HG02571 (cell line): ENCODE measurements at regions not wholly inside any gene's neighbourhood (a gene's known extent, or its start where the extent isn't known, plus 50 kb on each side); places are given as distances from the start of the nearest gene placed in this dataset.

Source experiments
- ATAC-seq: cut with Tn5 transposase; IDR thresholded peaks from one replicate; pipeline ENCODE4 v1.9.1; 2021; ENCODE audit warnings: mild to moderate bottlenecking, moderate library complexity; ENCODE audit not compliant: unreplicated experiment

DNA sequence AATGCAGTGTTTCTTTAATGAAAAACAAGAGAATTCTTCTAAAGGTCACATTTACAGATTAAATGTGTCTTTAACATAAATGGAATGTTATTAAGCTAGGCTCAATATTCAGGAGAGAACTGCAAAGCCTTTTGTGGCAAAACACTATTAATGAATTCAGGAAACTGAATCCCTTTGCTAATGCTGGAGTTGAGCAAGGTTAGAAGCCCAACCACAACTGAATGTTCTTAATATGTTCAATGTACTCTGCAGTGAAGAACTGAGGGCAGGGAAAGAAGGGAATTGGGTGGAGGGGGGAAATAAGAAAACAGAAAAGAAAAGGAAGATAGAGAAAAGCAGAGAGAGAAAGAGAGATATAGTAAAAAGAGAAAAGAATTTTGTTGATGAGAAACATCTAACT is 276.7 kb upstream of the TMEM161B start:
- no peak for ATAC-seq

DNA sequence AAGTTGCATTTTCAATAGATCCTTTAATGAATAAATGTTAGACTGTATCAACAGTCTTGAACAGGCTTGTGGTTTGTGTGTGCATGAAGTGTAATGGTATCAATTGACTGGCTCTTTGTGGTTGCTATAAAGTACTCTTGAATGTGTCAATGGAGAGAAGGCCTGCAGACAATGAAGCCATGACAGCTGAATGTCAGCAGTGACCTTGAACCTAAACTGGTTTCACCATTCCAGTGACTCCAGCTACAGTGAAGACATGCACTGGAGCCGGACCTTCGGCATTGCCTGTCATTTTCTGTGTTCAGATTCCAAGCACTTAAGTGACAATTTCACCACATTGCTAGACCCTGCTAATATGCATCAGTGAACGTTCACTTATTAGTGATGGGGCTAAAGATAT is 276.0 kb upstream of the TMEM161B start:
- ATAC-seq: no peak

DNA sequence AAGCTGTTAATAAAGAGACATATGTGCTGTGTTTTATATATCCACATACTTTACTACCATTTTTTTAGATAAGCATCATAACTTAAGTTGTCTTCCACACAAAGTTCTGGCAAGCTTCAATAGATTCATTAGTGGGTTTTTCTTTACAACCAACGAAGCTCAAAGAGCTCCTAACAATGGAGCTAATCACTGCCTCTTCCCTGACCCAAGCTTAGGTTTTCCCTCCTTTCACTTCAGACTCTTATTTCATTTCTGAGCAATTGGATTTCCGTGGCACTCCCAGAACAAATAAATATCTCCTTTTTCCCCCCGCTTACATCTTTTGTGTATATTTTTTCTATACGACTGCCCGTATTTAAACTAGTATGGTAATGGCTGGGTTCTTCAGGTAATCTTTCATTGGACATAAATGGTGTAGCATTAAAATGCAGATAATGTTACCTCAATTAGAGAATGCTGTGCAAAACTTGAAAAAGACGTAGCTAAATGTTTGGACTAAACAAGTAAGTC is 275.5 kb upstream of the TMEM161B start:
- no peak for ATAC-seq

DNA sequence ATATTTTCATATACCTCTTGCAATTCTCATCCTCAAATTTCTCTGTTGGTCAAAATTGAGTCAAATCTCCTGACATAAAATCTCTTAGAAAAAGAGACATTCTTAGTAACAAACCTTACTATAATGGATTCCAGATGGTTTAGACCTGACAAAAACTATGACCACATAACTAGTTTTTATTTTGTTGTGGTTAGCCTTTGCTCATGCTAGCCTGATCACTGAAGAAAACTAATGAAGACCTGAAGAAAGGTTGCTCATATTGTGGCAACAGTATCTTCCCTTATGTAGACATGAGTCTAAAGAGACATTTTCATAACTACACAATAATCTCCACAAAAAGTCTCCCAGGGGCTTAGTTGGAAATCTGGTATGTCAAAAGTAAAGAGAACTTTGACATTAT is 274.1 kb upstream of the TMEM161B start:
- ATAC-seq: no peak

DNA sequence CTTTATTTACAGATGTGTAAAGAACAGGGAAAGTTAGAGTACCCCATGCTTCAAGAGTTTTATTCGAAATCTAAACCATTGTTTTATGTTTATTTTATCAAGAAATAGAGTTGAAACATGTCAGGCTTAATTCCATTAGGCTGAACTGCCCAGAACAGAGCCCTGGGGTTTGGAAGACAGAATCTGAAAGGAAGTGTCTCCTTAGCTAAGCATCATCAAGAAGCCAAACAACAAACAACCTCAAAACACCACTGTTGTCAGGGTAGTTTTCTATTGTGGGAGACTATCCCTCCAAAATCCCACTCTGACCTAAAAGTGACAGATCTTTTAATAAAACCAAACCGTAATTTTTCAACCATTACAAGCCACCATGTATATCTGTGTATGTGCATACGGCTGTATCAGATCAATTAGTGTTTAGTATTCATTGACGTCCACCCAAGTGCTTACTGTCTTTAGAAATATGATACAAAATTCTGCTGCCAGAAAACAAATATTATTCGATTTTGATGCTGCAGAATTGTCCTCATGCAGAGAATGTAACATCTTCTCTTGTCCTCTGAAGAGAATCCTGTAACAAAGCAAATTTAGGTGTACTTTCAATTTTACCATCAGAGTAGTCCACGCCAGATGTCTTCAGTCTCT is 271.9 kb upstream of the TMEM161B start:
- ATAC-seq: no peak

DNA sequence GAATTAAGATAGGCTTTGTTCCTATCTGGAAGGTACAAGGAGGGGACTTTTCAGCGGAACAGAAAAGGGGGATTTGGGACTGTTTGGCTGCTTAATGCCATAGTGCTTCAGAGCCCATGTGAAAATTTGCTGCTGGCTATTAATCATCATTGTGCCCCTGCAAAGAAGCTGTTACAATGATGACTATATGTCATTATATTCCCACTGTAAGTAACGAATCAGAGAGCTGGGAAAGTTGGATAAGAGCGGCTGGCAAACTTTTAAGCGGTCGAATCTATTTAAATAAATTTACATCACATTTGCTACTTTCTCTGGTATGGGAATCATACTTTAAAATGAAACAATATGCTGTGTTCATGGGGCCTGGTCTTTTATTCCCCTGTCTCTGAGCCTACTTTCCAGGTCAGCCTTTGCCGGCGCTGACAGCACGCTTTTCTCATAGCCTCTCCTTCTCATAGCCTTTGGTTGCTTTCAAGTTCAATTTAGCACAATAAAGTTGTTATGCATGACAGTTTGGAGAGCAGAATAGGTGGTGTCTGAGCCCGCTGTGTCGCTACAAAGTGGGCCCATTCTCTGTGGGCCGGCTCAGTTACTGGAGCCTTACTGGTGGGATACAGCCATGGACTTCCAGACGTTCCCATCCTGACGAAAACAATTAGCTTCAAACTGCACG is 271.2 kb upstream of the TMEM161B start:
- no peak for ATAC-seq

DNA sequence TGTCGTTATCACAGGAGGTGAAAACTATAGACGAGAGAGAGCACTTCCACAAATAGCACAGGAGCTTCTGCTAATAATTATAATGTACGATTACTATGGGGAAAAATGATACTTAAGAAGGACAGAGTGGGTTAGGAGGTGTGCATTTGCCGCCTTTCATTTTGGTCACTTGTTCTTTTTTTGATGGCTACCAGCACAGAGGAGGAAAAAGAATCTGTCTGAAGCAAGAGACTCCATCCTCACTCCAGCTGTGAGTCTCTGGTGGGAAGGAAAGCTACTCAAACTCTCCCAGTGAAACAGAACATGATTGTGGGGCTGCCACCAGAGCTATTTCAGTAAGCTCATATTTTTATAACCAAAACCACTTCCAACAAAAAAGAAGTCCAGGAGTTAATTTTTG is 270.4 kb upstream of the TMEM161B start:
- no peak for ATAC-seq

DNA sequence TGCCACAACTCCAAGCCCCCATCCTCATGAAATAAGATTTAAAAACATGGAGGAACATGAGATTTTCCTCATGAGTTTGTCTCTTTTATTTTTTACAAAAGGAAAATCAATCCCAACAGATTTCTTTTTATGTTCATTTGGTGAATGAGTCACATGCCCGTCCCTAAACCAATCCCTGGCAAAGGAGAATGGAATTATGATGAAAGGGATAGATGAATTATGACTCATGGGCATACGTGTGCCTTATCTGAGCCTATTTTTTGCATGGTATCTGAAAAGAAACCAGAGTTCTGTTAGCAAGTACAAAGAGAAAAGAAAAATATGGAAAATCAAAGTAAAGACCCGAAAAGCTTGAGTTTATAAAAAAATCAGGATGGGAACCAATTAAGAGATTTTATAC is 267.5 kb upstream of the TMEM161B start:
- no peak for ATAC-seq

DNA sequence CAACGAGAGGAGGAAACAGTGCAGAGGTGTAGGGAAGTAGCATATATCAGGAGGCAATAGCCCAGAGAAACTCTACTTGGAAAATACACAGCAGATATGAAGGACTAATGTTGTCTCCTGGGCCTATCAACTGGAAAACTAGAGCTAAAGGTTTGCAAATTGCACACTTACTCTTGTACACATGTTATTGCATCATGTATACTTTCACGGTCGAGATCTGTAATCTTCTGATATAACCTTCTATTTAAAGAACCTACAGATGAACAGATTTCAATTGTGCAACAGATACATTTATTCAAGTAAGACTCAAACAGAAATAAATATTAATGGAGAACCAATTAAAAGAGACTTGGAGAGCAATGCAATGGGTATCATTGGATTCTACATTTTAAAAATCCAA is 256.3 kb upstream of the TMEM161B start:
- no peak for ATAC-seq

DNA sequence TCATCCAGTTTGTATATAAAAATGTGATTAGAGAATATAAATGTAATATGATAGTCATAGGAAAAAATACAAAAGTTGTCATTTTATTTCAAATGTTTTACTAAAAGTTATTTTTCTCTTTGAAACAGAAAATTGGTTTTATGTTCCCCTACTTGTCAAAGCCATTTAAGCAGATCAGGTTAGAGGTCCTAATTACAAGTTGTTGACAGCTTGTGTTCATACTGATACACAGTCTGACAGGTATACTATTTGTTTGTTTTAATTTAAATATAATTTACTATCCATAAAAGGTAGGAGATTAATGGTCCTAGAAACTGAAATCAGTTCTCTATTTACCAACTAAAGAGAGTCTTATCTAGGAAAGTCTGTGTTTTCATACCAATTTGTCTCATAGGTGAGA is 250.4 kb upstream of the TMEM161B start:
- ATAC-seq: no peak

DNA sequence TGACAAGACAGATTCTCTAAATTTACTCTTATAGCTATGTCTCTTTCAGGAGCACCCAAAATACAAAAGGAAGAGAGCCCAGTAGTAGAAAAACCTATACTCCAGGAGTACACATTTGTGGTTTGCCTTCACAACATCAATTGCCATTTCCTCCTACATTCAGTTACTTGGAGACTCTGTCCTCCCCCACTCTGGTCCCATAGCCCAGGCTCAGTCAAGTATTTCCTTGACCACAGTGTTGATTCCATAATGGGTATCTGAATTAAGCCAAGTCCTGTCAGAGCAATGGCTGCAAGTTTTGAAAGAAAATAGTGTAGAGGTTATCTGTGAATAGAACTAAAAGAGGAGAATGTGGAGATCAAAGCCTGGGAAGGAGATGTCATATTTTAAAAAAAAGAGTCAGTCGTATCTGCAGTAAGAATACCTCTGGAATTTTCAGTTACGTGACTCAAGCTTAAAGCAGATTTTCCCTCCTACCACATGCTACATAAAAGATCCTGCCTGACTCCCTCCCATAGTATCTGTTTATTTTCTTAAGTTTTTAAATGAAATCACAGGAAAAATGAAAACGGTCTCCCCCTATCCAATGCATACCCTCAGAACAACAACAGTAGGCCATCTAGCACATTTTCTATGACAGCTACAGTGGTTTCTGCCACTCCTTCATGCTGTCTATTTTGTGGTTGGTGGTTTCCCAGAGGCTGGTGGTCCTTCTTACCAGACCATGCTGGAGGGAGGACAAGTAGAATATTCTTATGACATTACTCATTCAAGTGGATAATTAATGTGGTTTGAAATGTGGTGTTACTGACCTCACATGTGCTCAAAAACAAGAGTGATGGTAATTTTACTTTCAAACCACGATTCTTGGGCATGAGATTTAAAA is 249.7 kb upstream of the TMEM161B start:
- no peak for ATAC-seq

DNA sequence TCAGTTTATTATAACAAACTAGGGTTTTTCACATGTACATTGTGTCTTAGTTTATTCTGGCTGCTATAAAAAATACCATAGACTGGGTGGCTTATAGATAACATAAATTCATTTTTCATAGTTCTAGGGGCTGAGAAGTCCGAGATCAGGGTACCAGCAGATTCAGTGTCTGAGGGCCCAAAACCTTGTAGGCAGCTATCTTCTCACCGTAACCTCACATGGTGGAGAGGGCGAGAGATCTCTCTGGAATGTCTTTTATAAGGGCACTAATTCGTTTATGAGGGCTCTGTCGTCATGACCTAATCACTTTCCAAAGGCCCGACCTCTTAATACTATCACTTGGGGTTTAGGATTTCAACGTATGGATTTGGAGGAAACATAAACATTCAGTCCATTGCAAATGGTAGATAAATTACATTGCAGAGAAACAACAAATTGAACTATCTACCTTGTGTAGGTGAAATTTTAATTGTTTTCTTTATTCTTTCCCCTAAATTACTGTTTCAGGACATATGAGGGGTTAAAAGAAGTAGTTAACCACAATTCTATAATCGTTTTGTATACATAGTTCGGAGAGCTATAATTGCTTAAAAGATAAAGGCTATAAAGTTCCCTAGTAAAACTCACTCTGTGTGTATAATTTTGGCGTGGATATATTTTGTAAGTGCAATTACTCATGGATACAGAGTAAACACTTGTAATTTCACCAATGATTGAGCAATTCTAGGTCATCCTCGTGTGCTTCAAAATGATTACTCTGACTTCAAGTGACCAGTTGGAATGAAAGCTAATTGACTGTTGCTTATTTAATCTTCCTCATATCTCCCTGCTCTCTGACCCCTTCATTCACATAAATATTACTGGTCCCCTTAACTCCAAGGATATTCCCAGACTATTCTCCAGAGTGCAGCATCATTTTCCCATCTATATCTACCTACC is 247.5 kb upstream of the TMEM161B start:
- ATAC-seq: no peak

DNA sequence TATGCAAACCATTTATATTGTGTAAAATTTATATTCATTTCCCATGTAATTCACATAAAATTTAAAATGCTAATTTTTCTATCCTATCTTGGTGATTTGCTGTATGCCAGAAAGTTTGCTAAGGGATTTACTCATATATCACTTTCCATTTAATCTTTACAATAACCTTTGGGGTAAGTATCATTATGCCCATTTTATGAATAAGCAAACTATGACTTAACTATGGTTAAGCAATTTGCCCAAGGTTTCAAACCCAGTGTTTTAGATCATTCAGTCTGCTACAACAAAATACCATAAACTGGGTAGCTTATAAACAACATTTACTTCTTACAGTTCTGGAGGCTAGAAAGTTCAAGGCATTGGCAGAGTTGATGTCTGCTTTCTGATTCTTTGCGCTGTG is 246.4 kb upstream of the TMEM161B start:
- no peak for ATAC-seq

DNA sequence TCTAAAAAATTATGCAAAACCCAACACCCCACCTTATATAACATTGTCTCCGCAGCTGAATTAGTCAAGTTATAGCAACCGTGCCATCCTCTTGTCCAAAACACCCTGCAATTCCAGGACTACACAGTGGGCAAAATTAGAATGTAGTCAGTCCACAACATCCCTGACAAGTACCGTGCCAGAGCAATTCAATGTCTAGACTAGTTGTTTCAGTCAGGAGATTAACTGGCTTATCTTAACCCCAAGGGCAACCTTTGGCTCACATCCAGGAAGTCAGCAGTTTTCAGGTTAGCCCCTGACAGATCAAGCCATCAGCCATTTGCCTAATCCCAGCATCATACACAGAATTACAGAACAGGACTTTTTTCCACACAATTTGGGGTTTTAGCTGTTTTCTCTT is 240.8 kb upstream of the TMEM161B start:
- ATAC-seq: no peak

DNA sequence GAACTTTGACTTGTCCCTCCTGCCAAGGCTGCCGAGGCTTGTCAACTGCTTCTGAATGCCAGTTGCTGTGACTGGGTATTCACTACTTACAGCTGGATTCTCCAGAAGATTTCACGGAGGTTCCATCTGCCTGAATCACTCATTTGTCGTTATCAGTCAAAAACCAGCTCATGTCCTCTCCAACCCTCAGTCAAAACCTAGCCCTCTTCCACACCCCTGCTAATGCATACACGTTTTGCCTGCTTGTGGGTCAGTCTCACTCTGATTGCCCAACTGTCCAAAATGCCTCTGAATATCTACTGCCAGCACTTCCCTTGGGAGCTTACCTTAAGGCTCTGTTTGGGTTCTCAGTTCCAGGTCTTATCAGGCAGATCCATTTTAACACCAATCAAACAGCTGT is 238.6 kb upstream of the TMEM161B start:
- ATAC-seq: no peak

DNA sequence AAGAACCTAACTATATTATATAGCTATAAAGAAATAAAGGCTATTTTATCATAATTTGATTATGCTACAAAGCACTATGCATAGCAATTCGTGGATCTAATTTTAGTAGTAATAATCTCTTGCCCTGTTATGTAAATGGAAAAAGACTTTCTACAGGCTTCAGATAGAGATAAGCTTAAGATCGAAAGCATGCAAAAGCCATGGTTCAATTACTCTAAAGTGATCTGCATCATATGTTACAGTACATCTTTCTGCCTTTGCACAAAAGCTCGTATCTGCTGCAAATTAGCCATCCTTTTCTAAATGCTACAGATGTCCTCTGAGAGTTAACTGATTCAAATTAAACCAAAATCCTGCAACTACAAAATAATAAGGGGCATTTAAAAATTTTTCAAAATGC is 234.8 kb upstream of the TMEM161B start:
- ATAC-seq: no peak

DNA sequence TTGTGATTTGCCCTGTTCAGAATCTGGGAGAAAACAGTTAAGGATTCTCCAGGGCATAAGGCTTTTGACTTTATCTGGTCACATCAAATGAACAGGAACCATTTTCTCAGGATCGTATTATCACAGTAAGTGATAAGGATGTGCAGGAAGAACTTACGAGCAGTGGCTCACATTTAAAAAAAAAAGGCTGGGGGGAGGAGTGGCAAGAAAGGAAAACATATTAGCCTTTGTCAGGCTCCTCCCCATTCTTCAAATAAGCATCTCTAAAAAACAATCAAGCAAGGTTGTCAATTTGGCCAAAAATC is 234.3 kb upstream of the TMEM161B start:
- ATAC-seq: no peak

DNA sequence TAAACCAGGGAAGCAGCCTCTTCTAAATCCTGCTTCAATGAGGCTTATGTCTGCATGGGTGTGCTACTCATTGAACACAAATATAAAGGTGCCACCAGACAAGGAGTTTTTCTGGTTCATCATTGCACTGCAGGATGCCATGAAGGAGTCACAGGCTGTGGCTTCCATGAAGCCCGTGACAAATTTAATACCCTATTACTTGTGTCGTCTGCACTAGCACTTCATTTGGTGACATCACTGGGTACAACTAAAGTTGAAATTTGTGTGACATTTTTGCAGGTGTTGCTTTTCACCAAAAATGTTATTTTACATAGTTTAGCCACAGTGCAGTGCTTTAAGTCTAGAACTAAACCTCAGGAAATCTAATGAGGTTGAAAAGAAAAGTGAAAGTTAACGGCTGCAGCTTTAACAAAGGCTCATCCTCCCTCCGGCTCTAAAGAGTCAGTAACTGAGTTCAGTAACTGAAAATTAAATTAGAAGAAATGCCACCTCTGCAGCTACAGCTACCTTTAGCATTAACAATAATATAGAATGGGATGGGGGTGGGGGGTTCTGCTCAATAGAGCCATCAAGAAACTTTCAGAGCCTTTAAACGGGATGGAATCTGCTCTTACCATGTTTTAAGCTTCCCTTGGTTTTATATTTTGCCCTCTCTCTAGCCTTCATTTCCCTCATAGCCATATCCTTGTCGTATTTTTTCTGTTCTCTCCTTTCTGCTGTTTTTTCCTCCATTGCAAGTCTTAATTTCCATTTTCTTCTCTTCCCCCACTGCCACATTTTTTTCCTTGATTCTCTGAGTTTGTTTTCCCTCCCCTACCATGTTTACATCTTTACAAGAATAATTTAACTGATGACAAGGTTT is 233.8 kb upstream of the TMEM161B start:
- peak; percentile 79 for ATAC-seq

DNA sequence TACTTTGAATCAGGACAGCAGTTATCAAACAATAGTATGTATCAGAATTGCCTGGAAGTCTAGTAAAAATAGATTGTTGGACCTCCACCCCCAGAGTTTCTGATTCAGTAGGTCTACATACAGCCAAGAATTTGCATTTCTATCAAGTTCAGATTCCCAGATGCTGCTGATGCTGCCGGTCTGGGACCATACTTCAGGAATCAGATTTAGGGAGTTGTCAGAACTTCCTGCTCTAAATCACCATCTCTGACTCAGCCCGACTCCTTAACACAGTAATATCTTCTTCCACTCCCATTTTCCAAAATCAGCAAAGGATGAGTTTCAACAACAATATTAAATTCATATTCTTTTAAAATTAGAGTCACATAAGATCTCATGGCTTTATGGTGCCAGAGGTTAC is 227.2 kb upstream of the TMEM161B start:
- ATAC-seq: no peak

DNA sequence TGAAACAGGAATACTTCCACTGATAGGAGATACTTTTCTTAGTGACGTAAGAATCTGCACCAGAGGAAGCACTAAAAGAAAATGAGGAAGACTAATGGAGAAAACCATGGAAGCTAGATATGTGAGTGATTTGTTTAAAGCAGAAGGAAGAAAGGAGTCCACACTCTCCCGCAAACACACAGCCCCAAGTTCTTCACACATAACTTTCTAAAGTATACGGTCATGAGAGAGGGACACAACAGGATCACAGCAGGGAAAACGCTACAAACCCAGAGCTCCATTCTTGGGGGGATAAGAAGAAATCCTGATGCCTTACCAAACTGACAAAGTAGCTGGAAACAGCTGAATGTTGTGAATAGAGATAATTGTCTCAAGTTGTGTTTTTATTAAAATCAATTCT is 222.2 kb upstream of the TMEM161B start:
- no peak for ATAC-seq
